Subcutaneous abdominal adipose tissue (tissue), 5 donors: ENCODE measurements at regions not wholly inside any gene's neighbourhood (a gene's known extent, or its start where the extent isn't known, plus 50 kb on each side); places are given as distances from the start of the nearest gene placed in this dataset.
"Not testable (repeated sequence)": the region's sequence is repeated elsewhere in the genome, so short reads cannot be mapped to it uniquely, and the experiment has no call there.

ENCODE experiments used
- H3K27ac ChIP-seq: one replicate; pipeline ENCODE4 v1.7.0; 2013; ENCODE audit warnings: low read depth, mild to moderate bottlenecking, inconsistent platforms, low read length, moderate library complexity
- H3K27me3 ChIP-seq, 5 donors: one replicate each; pipeline ENCODE4 v1.7.0; 2013; ENCODE audit warnings: low read length in 5 of 5, inconsistent platforms in 1 of 5; ENCODE audit not compliant: control insufficient read depth in 5 of 5, insufficient read depth in 4 of 5
- H3K36me3 ChIP-seq, 5 donors: one replicate each; pipeline ENCODE4 v1.7.0; 2013; ENCODE audit warnings: low read length in 5 of 5; ENCODE audit not compliant: control insufficient read depth in 5 of 5, insufficient read depth in 5 of 5
- H3K4me1 ChIP-seq, 5 donors: one replicate each; pipeline ENCODE4 v1.7.0; 2013; ENCODE audit warnings: low read length in 5 of 5, mild to moderate bottlenecking in 3 of 5, moderate library complexity in 1 of 5; ENCODE audit not compliant: control insufficient read depth in 5 of 5, insufficient read depth in 5 of 5
- H3K4me3 ChIP-seq, 5 donors: one replicate each; pipeline ENCODE4 v1.7.0; 2013; ENCODE audit warnings: low read length in 5 of 5, low read depth in 1 of 5
- H3K9ac ChIP-seq, 5 donors: one replicate each; pipeline ENCODE4 v1.7.0; 2013; ENCODE audit warnings: low read length in 5 of 5, mild to moderate bottlenecking in 4 of 5, moderate library complexity in 3 of 5
- H3K9me3 ChIP-seq, 5 donors: one replicate each; pipeline ENCODE4 v1.7.0; 2013; ENCODE audit warnings: low read length in 5 of 5; ENCODE audit not compliant: control insufficient read depth in 5 of 5
- donor health status: healthy.
- donor health status: healthy.
- donor health status: healthy.
- donor health status: healthy.
- donor health status: healthy.

GRCh38 chr13:76586842-76587241, 299.4 kb downstream of the KCTD12 start:
- Histone ChIP-seq H3K27me3 (no peaks in the 10 kb centered on the region), H3K36me3 (no peaks in the 10 kb centered on the region), H3K27ac (no peak overlapping the region), H3K9me3 (no peaks in the 10 kb centered on the region), H3K4me3 (no peak overlapping the region), H3K4me1 (no peaks in the 10 kb centered on the region), H3K9ac (no peak overlapping the region)

GRCh38 chr13:76579701-76580100, 306.5 kb downstream of the KCTD12 start:
- peaks cover 0 to 8% (median 0%) of the 10 kb centered on the region in 5 donors for H3K4me1 ChIP-seq
- H3K27ac ChIP-seq, result no peak overlapping the region
- no peak overlapping the region for H3K9ac ChIP-seq
- no peaks in the 10 kb centered on the region for H3K36me3 ChIP-seq
- peaks cover 2 to 12% (median 7%) of the 10 kb centered on the region in 5 donors for H3K9me3 ChIP-seq
- H3K4me3 ChIP-seq, result no peak overlapping the region
- no peaks in the 10 kb centered on the region for H3K27me3 ChIP-seq

- not testable (repeated sequence) for H3K27me3 ChIP-seq, H3K36me3 ChIP-seq, H3K4me3 ChIP-seq, H3K9ac ChIP-seq, H3K27ac ChIP-seq, H3K4me1 ChIP-seq
- H3K9me3 ChIP-seq, result peaks cover 2 to 14% (median 10%) of the 10 kb centered on the region in 5 donors
Measured at GRCh38 chr13:76575634-76576033, 310.6 kb downstream of the KCTD12 start.

GRCh38 chr13:76570510-76570971, 315.7 kb downstream of the KCTD12 start:
- Histone ChIP-seq H3K4me1 (peaks cover 0 to 5% (median 0%) of the 10 kb centered on the region in 5 donors), H3K9ac (no peak overlapping the region), H3K9me3 (peaks cover 0 to 10% (median 6%) of the 10 kb centered on the region in 5 donors), H3K27ac (no peak overlapping the region), H3K4me3 (no peak overlapping the region), H3K36me3 (no peaks in the 10 kb centered on the region), H3K27me3 (no peaks in the 10 kb centered on the region)

GRCh38 chr13:76556627-76557026, 329.6 kb downstream of the KCTD12 start:
- Histone ChIP-seq H3K27me3 (no peaks in the 10 kb centered on the region), H3K9me3 (no peaks in the 10 kb centered on the region), H3K36me3 (no peaks in the 10 kb centered on the region), H3K4me1 (peaks cover 0 to 2% (median 0%) of the 10 kb centered on the region in 5 donors), H3K4me3 (no peak overlapping the region), H3K27ac (no peak overlapping the region), H3K9ac (no peak overlapping the region)

- Histone ChIP-seq H3K4me1 (peaks cover 0 to 2% (median 0%) of the 10 kb centered on the region in 5 donors), H3K36me3 (no peaks in the 10 kb centered on the region), H3K27ac (no peak overlapping the region)
Measured at GRCh38 chr13:76552807-76553206, 333.4 kb downstream of the KCTD12 start.

GRCh38 chr13:76552041-76552772, 334.0 kb downstream of the KCTD12 start:
- H3K9ac ChIP-seq, result no peak overlapping the region
- H3K27me3 ChIP-seq, result no peaks in the 10 kb centered on the region
- H3K4me1 ChIP-seq, result peaks cover 0 to 2% (median 0%) of the 10 kb centered on the region in 5 donors
- H3K36me3 ChIP-seq, result no peaks in the 10 kb centered on the region
- H3K9me3 ChIP-seq, result no peaks in the 10 kb centered on the region
- no peak overlapping the region for H3K27ac ChIP-seq
- H3K4me3 ChIP-seq, result no peak overlapping the region

More at GRCh38 chr13:76552807-76553206, 333.4 kb downstream of the KCTD12 start:
- no peak overlapping the region for H3K9ac ChIP-seq
- H3K27me3 ChIP-seq, result no peaks in the 10 kb centered on the region
- H3K4me3 ChIP-seq, result no peak overlapping the region
- no peaks in the 10 kb centered on the region for H3K9me3 ChIP-seq

GRCh38 chr13:76542176-76542575, 344.0 kb downstream of the KCTD12 start:
- Histone ChIP-seq H3K4me3 (no peak overlapping the region), H3K27me3 (no peaks in the 10 kb centered on the region), H3K27ac (no peak overlapping the region), H3K9me3 (peaks cover 0 to 3% (median 0%) of the 10 kb centered on the region in 5 donors), H3K9ac (no peak overlapping the region), H3K36me3 (no peaks in the 10 kb centered on the region), H3K4me1 (no peaks in the 10 kb centered on the region)

- H3K36me3 ChIP-seq, result no peaks in the 10 kb centered on the region
- H3K27ac ChIP-seq, result no peak overlapping the region
- no peak overlapping the region for H3K9ac ChIP-seq
- no peak overlapping the region for H3K4me3 ChIP-seq
- no peaks in the 10 kb centered on the region for H3K4me1 ChIP-seq
- H3K9me3 ChIP-seq, result peaks cover 0 to 3% (median 0%) of the 10 kb centered on the region in 5 donors
- H3K27me3 ChIP-seq, result no peaks in the 10 kb centered on the region
Measured at GRCh38 chr13:76538004-76538403, 348.2 kb downstream of the KCTD12 start.

- Histone ChIP-seq H3K9ac (no peak overlapping the region), H3K9me3 (no peaks in the 10 kb centered on the region), H3K27me3 (no peaks in the 10 kb centered on the region), H3K36me3 (no peaks in the 10 kb centered on the region), H3K4me1 (no peaks in the 10 kb centered on the region), H3K27ac (no peak overlapping the region), H3K4me3 (no peak overlapping the region)
Measured at GRCh38 chr13:76533251-76533650, 353.0 kb downstream of the KCTD12 start.
